GM12801 (cell line): ENCODE measurements at regions not wholly inside any gene's neighbourhood (a gene's known extent, or its start where the extent isn't known, plus 50 kb on each side); places are given as distances from the start of the nearest gene placed in this dataset.

ENCODE experiments used
- CTCF ChIP-seq: IDR thresholded peaks from one replicate; pipeline ENCODE4 v1.5.1; 2011; ENCODE audit warnings: control low read depth; ENCODE audit not compliant: insufficient read length; ENCODE audit errors: extremely low read depth

- TF ChIP-seq CTCF: no peak
Observed at GRCh38 chr12:45102818-45103217, 51.9 kb upstream of the DBX2 start.

GRCh38 chr12:45105996-45106395 lies 55.1 kb upstream of the DBX2 start:
- TF ChIP-seq CTCF: no peak

GRCh38 chr12:45112306-45112705 lies 61.4 kb upstream of the DBX2 start:
- TF ChIP-seq CTCF: no peak

GRCh38 chr12:45121224-45121623 lies 70.3 kb upstream of the DBX2 start:
- TF ChIP-seq CTCF: no peak

GRCh38 chr12:45122768-45123380 lies 72.0 kb upstream of the DBX2 start:
- TF ChIP-seq CTCF: no peak

GRCh38 chr12:45124485-45125155 lies 73.7 kb upstream of the DBX2 start:
- no peak for TF ChIP-seq CTCF

- no peak for TF ChIP-seq CTCF
Observed at GRCh38 chr12:45125997-45126396, 75.1 kb upstream of the DBX2 start.
